Epithelial cell of esophagus (primary cell): ENCODE measurements at regions not wholly inside any gene's neighbourhood (a gene's known extent, or its start where the extent isn't known, plus 50 kb on each side); places are given as distances from the start of the nearest gene placed in this dataset.

ENCODE experiments used
- DNase-seq: peaks from one replicate; pipeline ENCODE4 v3.0.0; 2010; ENCODE audit warnings: low read depth
- H3K4me3 ChIP-seq: 2 replicates; pipeline ENCODE4 v1.5.1; 2011; ENCODE audit warnings: mild to moderate bottlenecking, low read length, control low read depth
- TF ChIP-seq, protein P1 (sequence below): IDR thresholded peaks from 2 replicates; pipeline ENCODE4 v1.5.1; 2011; ENCODE audit warnings: low read depth, mild to moderate bottlenecking, low read length, control low read depth, inconsistent platforms; ENCODE audit not compliant: insufficient read depth; ENCODE audit errors: missing control alignments

DNA sequence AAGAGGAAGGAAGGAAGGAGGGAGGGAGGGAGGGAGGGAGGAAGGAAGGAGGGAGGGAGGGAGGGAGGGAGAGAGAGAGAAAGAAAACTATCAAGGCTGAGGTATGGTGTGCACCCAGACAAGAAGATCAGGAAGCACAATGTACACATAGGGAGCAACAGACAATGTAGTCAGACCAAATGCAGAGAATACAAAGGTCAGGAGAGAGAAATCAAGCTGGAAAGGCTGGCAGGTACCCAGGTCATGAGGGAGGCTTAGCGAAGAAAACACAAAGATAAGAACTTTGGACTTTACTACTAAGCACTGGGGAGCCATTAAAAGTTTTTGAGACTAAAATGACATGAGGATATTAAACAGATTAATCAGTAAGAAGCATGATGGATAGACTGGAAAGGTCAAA lies 176.0 kb upstream of the TMCO5A start:
- no peak for DNase-seq
- TF ChIP-seq, protein P1, sequence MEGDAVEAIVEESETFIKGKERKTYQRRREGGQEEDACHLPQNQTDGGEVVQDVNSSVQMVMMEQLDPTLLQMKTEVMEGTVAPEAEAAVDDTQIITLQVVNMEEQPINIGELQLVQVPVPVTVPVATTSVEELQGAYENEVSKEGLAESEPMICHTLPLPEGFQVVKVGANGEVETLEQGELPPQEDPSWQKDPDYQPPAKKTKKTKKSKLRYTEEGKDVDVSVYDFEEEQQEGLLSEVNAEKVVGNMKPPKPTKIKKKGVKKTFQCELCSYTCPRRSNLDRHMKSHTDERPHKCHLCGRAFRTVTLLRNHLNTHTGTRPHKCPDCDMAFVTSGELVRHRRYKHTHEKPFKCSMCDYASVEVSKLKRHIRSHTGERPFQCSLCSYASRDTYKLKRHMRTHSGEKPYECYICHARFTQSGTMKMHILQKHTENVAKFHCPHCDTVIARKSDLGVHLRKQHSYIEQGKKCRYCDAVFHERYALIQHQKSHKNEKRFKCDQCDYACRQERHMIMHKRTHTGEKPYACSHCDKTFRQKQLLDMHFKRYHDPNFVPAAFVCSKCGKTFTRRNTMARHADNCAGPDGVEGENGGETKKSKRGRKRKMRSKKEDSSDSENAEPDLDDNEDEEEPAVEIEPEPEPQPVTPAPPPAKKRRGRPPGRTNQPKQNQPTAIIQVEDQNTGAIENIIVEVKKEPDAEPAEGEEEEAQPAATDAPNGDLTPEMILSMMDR, result no peak
- H3K4me3 ChIP-seq, result no peak overlapping the region

DNA sequence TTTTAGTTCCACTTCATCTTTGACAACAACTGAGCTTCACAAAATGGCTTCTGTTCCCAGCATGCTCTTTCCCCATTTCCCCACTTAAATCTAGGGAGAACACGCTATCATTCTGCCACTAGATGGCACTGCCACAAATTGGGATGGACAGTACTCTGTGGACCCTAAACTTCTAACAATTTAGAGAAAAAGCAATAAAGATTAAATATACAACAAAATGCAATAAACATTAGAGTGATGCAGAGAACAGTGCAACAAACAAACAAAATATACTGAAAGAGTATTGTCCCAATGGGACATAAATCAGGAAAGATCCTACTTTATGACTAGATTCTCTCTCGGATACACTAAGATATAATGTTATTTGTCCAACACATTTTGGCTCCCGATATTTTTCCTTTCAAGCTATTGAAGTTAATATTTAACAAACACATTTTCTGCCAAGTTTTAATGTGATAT lies 169.7 kb upstream of the TMCO5A start:
- TF ChIP-seq, protein P1, result peak; percentile 79
- no peak overlapping the region for H3K4me3 ChIP-seq
- peak; percentile 53 for DNase-seq

DNA sequence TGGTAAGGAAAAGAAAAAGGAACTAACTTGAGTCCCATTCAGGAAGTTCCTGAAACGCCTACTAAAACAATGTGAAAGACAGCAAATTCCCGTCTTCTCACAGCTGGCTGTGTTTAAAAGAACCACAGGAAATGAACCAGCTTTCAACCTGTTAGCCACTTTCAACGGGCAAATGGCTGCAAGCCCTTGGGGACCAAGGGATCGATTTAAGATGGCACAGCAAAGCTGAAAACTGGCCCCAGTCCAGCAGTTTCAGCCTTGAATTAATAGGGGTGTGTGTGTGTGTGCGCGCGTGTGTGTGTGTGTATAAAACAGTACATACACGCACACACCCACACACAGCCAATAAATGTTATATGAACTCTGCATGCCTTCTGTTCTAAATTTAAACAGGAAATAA lies 168.7 kb upstream of the TMCO5A start:
- DNase-seq, result no peak
- H3K4me3 ChIP-seq, result no peak overlapping the region
- TF ChIP-seq, protein P1, result no peak

DNA sequence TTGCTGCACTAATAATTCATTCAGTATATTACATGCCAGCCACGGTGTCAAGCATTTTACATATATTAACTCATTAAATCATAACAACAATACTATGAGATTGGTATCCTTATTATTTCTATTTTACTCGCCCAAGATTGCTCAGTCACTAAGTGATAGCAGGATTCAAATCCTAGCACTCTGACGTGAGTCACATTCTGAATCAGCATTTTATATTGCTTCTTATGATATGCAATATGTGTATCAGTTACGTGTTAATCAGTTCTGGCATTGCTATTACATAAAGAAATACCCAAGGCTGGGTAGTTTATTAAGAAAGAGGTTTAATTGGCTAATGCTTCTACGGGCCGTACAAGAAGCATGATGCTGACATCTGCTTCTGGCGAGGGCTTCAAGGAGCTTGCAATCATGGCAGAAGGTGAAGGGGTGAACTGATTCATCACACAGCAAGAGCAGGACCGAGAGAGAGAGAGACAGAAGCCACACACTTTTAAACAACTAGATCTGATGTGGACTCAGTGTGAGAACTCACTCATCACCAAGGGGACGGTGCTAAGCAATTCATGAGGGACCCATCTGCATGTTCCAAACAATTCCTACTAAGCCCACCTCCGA lies 166.5 kb upstream of the TMCO5A start:
- DNase-seq, result peak; percentile 39
- no peak overlapping the region for H3K4me3 ChIP-seq
- TF ChIP-seq, protein P1, result no peak

DNA sequence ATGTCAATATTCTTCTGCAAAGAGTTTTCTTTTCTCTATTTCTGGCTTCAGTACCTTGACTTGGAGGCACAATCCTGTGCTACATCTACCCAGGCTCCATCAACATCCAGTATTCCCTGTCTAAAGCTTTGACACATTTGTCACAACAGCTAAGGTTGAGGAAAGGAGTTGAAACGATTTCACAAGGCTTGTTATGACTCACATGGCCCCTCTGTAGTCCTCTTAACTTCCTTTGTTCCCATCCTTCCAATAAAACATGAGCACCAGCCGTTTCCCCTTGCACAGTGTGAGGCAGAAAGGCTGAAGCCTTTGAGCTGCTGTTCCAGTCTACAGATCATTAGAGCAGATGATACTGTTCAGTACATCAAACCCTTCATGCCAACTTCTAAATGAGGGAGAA lies 163.0 kb upstream of the TMCO5A start:
- TF ChIP-seq, protein P1, result no peak
- peak; percentile 34 for DNase-seq
- H3K4me3 ChIP-seq, result no peak overlapping the region

DNA sequence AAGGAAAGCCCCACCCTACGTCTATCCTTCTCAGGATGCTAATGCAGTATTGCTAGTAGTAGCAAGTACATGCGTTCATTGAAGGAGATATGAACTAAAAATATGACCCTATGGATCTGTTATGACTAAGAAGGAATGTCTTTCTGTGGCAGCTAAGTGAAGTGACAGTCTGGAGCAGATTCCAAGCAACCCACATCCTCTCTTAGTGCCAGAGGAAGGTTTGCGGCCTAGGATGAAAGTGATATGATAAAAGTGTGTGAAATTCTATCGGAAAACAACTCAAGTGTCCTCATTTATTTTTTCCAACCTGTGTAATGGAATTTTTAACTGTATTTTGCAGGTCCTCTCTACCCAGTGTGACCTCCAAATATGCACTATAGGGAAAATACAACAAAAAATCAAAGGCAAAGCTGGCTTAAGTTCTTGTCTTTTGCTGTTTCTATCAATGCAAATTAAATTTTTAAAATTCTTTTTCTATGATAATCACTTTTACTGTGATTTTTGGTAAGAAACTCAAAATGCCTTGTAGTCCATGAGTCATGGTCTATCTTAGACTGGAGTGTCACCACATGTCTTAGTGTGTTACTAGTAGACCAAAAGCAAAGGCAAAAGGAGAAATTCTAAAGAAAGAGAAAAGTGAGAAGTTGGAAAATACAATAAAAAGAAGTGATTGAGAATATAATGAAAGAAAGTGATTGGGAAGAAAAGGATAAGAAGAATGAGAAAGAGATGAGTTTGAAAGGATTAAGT lies 161.2 kb upstream of the TMCO5A start:
- TF ChIP-seq, protein P1, result no peak
- no peak overlapping the region for H3K4me3 ChIP-seq
- DNase-seq, result peak; percentile 32
